SKM-1 treated with dmso at 0.1 percent for 144 hours (cell line): ENCODE measurements at regions not wholly inside any gene's neighbourhood (a gene's known extent, or its start where the extent isn't known, plus 50 kb on each side); places are given as distances from the start of the nearest gene placed in this dataset.
"Not testable (repeated sequence)": the region's sequence is repeated elsewhere in the genome, so short reads cannot be mapped to it uniquely, and the experiment has no call there.

ENCODE experiments used
- DNase-seq: peaks from one replicate; lab custom pipeline; 2025; ENCODE audit not compliant: unreplicated experiment; lab: John Stamatoyannopoulos, UW

DNA sequence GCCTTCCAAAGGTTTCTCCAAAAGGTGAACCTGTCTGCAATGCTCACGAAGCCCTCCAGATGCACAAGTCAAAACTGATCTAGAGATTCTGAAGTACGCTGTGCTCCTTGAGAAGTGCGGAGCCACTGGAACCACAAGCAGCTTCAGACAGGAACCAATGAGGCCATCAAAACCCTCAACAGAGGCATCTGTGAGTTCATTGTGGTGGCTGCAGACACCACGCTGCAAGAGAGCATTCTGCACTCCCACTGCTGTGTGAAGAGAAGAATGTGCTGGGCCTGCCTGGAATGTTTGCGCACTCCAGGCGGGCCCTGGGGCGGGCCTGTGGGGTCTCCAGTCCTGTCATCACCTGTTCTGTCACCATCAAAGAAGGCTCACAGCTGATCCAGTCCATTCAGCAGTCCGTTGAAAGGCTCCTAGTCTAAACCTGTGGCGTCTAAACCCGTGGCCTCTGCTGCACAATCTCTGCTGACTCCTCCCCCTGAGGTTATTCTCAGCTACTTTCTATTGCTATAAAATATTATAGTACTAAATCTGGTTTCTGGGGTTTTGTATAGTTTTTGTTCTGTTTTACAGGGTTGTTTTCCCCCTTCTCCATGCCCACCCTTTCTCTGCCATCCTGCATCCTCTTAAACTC lies 111.6 kb downstream of the PPIAL4A start:
- DNase-seq, result not testable (repeated sequence)

DNA sequence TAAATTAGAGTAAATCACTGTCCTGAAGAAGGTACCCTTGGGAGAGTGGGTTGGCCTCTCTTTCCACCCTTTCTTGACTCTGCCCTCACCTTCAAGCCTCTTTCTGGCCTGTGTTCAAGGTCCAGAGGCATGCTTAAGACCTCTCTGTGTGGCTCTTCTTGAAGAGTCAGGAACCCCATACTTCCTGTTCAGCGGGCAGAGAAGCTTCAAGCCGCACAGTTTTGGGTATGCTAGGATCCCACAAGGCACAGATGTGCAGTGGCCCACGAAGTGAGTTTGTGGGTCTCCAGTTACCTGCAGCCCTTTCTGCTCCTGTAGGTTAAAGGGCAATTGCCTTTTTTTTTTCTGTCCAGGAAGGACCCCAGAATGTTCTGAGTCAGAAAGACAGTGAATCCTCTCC lies 113.7 kb downstream of the PPIAL4A start:
- not testable (repeated sequence) for DNase-seq

DNA sequence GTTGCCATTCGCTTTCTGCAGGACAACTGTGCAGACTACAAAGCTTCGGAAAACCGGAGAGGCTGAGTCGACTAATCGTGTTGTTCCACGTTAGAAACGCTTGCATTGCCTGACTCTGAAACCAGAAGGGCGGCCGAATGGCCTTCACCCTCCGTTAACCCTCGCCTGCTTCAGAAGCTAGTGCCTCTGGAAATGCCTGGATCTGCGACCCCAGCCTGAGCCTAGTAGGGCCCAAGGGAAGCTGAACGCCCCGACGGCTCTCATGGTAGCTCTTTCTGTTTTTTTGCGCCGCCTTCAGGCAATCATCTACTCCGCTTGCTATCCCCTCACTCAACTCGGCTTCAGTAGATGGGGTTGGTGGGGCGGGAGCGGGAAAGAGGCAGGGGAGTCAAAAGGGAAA lies 117.3 kb downstream of the PPIAL4A start:
- DNase-seq, result not testable (repeated sequence)

DNA sequence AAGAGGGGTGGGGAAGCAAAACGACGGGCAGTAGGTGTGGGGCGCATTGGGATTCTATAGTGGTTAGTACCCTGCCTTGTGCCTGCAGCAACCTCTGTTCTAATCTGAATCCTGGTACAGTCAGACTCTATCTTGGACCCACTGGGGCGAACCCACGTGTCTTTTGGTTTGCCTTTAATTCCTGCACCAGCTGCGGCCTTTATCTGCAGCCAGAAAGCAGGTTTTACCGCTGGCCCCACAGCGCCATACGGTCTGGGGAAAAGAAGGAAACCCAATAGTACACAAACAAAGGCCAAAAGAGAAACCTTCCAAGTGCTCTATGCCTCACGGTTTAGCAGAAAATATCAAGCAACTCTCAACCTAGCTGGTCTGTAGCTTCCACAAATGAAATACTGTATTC lies 118.2 kb downstream of the PPIAL4A start:
- not testable (repeated sequence) for DNase-seq

DNA sequence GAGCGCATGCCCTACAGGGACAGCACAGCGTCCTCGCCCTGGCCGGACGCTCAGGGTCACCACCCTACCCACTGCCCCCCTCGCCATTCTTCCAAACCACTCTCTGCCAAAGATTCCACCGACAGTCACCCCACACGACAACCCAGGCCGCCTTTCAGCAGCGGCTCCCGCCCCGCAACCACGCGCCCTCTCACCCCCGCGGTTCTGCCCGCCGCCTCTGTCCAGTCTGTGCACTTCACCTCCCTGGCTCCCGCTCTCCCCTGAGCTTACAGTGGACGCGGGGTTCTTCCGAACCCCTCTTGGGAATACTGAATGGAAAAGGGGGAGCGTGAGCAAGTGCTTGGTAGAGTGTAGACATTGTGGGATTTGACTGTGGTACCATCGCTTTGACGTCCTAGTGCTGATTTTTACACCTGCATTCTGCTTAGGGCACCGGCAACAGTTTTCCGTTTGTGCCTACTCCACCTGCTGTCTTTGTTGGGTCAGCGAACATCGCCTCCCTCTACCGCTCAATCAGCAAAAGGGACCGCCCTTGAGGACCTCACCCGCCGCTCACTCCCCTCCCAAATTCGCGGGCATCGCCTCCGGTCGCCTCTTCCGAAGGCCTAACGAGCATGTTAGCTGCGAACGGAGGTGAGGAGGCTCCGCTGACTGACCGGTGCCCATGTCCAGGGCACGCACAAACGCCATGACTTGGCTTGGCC lies 119.1 kb downstream of the PPIAL4A start:
- DNase-seq, result not testable (repeated sequence)

DNA sequence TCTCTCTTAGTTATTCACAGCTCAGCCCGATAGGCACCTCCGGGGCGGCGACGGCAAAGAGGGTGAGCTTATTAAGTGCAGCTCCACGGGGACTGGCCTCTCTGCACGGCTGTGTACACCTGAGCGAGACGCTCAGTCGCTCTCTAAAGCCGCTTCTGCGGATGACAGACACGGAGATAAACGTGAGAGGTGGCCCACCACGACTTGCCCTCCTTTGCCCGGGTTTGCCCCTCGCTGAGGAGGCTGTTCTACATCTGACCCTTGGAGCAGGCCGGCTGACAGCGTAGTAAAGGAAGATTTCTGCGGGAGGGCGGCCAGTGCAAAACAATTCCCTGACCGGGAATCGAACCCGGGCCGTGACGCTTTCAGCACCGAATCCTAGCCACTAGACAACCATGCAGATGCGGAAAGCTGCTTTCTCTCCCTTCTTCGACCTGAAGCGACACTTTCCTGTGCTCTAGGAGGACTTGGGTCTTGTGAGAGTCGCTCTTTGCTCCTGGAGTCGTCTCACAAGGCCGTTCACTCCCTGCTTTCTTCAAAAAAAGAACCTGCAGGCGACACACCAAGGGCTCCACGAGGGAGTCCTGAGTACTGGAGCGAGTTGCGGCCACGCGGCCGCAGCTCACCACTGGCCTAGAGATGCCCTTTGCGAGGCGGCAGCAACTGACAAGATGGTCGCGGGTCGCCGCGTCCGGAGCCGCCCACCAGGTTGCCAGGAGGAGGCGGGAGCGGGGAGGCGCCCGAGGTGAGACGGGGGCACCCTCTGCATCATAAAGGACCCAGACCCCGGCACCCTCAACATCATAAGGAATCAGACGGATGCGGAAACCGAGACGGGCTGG lies 119.9 kb downstream of the PPIAL4A start:
- not testable (repeated sequence) for DNase-seq

DNA sequence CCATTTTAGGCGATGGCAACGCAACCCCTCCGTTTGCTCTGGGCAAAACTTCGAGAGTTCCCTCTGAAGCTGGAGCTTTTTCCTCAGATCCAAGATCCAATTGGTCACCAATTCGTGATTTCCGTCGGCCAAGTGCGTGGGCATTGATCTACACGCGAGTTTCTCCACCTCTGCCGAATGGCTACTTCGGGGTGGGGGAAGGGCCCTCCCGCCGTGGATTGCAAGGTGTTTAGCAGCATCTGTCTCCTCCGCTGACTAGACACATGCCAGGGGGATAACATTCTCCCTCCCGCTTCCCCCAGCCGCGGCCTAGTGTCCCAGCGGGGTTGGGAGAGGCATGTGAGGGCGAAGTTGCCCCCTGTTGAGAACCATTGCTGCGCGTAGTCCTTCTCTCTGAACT lies 120.6 kb downstream of the PPIAL4A start:
- DNase-seq, result not testable (repeated sequence)

DNA sequence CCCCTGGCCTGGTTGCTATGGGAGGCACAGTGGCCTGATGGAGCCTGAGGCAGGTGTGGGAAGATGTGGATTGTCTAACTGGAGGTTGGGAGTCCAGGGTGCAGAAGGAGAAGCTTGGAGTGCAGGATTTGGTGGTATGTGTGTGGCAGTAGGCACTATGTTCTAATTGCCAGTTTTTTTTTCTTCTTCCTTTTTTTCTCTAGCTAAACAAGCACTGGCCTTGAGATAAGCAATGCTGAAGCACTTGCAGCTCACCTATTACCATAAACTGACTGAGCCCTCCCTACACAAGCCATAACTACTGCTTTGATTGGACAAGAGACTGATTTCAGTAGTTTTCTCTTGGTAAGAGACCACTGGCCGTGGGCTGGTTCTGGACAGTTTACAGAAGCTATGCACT lies 123.6 kb downstream of the PPIAL4A start:
- not testable (repeated sequence) for DNase-seq

DNA sequence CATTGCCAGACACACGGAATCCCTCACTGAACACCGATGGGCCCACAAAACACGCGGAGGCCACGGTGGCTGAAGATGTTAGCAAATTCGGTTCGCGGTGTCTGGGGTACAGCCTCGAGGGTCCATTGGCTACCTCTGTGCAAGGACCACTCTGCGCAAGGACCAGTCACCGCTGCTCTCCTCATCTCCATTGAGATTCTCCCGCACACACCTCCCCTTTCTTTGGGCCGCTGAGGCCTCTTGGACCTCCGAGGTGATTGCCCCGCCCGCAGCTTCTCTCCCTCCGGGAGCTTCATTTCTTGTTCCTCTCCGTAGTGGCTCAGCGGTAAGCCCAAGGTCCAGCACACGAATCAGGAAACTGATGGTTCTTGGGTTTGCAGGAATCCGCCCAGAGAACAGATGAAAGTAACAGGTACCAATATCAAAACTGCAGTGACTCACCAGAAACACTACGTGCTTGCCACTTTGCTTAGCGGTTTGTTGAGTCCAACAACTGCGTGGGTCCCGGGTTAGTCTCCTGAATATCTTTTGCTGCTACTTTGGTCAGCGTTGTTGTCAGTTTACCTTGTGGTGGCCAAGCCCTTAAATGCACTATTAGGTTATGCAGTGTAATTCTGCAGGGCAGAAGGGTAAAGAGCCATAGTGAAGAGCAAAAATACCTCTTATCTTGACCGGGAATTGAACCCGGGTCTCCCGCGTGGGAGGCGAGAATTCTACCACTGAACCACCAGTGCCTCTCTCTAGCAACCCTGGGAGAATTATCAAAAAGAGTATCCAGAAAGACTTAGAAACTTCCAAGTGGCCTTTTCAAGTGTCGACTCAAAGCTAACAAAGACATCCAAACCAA lies 126.8 kb downstream of the PPIAL4A start:
- peak; percentile 5 for DNase-seq

DNA sequence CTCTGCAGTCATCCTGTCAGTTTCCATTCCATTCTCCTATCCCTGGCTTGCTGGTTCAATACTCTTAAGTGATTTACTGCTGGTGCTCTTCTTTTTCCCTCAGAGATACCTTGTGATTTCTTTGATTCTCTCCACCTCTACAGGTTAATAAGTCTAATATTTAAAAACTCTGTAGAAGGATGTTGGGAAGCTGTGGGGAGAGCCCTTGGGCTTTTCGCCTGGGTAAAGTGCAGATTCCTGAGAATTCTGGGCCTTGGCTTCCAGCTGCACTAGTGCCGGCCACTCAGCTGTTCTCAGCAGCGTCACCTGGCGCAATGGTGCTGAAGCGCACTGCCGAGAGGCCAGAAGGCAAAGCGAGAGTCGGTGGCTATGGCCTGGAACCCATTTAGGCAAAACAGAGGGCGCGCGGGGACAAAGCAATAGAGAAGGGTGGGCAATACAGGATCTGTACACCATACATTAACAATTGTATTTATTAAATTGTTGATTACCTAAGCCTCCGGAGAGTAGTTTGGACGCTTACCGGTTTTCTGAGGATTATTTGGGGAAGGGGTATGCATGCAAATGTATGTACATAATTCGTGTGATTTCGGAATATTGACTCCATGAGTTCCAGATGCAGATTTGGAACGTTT lies 130.3 kb downstream of the PPIAL4A start:
- not testable (repeated sequence) for DNase-seq

DNA sequence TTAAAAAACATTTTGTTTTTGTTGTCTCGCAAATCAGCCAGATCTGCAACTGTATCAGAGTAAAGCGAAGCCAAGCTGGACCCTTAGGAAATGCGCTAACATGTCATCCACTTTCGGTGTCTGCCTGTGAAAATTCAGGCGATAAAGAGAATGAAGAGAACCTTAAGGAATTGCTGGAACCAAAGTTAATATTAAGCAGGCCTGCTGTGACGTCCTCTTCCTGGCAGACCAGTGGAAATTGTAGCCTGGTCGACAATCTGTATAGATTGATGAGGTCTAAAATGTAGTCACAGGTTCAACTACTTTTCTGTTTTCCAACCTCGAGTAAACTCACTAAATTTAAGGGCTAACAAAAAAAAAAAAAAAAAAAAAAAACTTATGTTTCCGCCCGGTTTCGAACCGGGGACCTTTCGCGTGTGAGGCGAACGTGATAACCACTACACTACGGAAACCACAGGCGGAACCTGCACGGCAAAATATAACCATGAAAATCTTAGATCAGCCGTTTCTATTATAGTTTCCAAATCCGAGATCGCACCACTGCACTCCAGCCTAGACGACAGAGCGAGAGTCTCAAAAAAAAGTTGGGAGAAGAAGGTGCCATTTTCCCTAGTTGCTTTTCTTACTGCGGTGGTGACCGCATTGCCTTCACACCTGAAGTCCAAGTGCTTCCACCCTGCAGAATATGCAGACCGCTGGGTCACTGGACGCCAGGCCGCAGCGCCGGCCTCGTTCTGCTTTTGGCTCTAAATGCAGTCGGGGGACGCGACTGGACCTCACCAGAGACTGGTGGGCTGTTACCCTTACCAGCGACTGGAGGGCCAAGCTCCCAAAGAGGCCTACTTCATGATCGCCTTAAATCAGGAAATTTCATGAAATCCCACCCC lies 131.0 kb downstream of the PPIAL4A start:
- DNase-seq, result not testable (repeated sequence)

DNA sequence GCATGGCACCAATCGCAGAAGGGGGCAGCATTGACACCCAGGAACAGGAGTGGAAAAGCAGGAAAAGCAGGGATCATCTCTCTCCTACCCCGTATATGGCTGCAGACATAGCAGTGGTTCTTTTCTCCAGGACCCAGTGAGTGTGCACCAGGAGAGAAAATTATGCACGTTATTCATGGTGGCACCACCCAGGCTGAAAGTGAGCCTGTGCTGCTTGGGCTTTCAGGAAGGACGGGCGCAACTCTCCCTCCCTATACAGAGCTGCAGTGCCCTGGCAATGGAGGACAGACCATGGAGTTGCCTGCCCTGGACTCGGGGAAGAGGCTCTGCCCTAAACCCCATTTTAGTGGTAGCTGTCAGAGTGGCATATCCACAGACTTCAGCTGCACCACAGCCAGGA lies 132.1 kb downstream of the PPIAL4A start:
- not testable (repeated sequence) for DNase-seq

DNA sequence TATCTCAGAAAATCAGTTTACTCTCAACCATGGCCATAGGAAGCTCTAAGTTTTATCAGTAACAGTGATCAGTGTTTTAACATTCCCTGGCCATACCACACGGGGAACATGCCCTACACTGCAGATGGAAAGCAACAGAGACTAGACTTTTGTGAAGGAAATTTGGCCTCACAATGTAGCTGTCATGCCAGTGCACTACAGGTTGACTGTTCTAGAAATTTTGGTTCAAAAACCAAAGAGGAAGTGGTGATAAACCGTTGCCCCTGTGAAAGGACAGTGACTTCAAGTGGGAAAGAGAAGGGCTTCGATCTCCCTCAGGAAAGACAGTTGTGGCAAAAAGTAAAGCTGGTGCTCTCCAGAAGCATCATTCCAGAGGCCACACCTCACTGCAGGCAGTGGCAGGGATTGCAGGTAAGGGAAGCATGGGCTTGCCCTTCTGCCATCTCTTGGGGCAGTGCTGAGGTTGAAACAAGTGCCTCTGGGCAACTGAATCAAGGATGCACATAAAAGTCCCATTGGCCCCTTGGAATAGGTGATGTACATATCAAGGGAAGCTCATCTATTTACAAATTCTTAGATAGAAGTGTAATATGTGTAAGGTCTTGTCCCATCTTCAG lies 143.4 kb downstream of the PPIAL4A start:
- DNase-seq, result not testable (repeated sequence)

DNA sequence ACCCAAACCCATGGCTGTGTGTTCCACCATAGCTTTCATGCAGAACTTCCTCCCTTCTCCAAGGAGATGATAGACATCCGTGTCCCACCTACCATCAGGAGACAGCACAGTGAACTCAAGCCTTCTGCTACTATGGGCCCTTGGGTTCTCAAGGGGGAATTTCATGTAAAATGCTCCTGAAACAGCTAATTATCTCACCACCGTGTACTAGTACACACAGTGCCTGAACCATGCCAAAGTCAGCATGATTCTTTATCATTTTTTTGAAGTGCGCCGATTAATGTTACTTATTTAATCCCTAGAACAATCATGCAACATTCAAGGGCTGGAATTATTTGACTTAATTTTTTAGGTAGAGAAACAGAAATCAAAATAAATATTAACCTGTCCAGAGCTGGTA lies 147.2 kb downstream of the PPIAL4A start:
- DNase-seq, result not testable (repeated sequence)

DNA sequence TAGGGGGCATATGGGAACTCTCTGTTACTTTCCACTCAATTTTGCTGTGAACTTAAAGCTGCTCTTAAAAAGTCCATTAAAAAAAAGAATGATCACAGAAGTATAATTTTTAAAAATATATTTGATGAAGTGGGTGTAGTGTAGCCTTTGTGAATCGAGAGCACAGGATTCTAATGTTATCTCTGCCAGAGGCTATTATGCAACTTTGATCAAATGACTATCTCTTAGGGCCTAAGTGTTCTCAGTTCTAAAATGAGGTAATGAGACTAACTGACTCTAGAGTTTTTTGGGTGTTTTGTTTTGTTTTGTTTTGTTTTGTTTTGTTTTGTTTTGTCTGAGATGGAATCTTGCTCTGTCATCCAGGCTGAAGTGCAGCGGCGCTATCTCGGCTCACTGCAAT lies 143.2 kb downstream of the FAM72B start:
- DNase-seq, result not testable (repeated sequence)

DNA sequence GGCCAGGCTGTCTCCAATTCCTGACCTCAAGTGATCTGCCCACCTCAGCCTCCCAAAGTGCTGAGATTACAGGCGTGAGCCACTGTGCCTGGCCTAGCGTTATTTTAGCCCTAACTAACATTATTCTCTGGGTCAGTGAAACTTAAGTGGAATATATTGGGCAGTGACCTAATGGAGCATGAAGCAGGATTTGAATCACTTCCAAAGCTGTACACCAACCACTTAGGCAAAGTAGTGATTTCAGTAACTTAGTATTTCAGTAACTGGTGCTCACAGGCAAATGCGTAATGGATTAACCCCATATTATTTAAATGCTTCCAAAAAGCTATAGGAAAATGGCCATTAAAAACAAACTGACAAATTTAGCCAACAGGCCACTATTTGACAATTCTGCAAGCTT lies 142.6 kb downstream of the FAM72B start:
- not testable (repeated sequence) for DNase-seq

DNA sequence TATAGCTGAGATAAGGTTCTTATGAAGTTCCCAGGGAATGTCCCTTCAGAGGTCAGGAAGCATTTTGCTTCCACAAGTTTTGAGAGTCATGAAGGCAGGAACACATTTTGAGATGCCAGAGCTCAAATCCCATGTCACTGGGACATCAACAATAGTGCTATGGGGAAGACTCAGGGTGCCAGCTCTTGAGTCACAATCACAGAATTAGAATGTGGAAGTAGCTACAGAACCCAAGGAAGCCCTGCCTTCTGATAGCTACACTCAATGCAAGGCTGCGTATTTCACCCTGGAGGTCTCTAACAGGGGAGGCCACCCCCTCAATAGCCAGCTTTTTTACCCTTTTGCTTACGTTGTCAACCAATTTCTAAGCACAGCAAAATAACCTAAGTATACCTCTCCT lies 141.3 kb downstream of the FAM72B start:
- DNase-seq, result not testable (repeated sequence)

DNA sequence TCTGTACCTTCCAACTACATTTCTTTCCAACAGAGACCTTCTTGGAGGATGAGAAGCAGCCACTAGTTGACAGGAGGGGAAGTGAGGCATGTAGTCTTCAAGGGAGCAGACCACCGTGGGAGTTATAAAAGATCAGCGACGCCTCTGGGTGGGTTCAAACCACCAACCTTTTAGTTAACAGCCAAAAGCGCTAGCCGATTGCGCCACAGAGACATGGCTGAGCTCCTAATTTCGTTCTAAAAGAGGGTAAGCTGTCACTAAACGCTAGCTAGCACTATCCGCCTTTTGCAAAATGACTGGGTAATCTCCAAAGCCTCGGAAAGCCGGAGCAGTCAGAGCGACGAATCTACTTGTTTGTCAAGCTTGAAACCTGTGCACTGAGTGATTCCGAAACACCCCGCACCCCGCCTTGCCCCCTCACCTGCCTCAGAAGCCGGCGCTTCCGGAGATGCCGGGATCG lies 135.8 kb downstream of the FAM72B start:
- DNase-seq, result not testable (repeated sequence)
